ENCODE measurements at regions not wholly inside any gene's neighbourhood (a gene's known extent, or its start where the extent isn't known, plus 50 kb on each side); places are given as distances from the start of the nearest gene placed in this dataset.

DNA sequence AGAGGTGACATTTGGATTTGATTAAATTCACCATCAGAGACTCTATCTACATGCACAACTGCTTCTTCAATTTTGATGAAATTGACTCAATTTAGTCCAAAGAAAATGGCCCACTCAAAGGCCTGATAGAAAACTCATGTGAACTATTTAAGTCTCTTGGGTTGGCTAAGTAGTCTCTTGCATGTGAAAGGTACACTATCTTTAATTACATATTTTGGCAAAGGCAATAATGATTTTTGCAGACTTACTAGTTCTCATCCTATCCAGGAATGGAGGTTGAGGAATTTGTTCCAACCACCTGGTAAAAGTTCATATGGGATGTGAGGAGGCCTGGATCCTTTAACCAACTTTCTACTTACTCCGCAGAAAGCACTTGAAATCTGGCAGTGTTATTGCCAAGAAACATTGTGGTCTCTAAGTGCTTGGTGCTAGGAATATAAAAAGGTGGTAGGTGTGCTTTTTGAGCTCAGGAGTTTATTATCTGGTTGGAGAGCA, 618.6 kb upstream of the MKI67 start:
- no peak for TF ChIP-seq POLR2AphosphoS5 (IDR thresholded peaks at IDR 0.05; ENCODE audit: low read depth, low read length)
- TF ChIP-seq YY1 (IDR thresholded peaks at IDR 0.05; ENCODE audit: extremely low read depth, insufficient replicate concordance, low read depth, low read length): no peak
- no peak for TF ChIP-seq ZFX (IDR thresholded peaks at IDR 0.05)
- TF ChIP-seq, protein P1, sequence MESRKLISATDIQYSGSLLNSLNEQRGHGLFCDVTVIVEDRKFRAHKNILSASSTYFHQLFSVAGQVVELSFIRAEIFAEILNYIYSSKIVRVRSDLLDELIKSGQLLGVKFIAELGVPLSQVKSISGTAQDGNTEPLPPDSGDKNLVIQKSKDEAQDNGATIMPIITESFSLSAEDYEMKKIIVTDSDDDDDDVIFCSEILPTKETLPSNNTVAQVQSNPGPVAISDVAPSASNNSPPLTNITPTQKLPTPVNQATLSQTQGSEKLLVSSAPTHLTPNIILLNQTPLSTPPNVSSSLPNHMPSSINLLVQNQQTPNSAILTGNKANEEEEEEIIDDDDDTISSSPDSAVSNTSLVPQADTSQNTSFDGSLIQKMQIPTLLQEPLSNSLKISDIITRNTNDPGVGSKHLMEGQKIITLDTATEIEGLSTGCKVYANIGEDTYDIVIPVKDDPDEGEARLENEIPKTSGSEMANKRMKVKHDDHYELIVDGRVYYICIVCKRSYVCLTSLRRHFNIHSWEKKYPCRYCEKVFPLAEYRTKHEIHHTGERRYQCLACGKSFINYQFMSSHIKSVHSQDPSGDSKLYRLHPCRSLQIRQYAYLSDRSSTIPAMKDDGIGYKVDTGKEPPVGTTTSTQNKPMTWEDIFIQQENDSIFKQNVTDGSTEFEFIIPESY (IDR thresholded peaks at IDR 0.05; ENCODE audit: extremely low read depth, insufficient replicate concordance, low read length): no peak
- no peak for TF ChIP-seq RAD21 (IDR thresholded peaks at IDR 0.05; ENCODE audit: low read depth)
- no peak for TF ChIP-seq ELF1 (IDR thresholded peaks at IDR 0.05; ENCODE audit: borderline replicate concordance, low read depth)
- TF ChIP-seq, protein P2, sequence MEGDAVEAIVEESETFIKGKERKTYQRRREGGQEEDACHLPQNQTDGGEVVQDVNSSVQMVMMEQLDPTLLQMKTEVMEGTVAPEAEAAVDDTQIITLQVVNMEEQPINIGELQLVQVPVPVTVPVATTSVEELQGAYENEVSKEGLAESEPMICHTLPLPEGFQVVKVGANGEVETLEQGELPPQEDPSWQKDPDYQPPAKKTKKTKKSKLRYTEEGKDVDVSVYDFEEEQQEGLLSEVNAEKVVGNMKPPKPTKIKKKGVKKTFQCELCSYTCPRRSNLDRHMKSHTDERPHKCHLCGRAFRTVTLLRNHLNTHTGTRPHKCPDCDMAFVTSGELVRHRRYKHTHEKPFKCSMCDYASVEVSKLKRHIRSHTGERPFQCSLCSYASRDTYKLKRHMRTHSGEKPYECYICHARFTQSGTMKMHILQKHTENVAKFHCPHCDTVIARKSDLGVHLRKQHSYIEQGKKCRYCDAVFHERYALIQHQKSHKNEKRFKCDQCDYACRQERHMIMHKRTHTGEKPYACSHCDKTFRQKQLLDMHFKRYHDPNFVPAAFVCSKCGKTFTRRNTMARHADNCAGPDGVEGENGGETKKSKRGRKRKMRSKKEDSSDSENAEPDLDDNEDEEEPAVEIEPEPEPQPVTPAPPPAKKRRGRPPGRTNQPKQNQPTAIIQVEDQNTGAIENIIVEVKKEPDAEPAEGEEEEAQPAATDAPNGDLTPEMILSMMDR (IDR thresholded peaks at IDR 0.05 in 2 of 3, conservative IDR thresholded peaks at IDR 0.05 in 1 of 3; ENCODE audit: borderline replicate concordance in 1 of 3, insufficient read depth in 1 of 3, low read depth in 2 of 3, low read length in 2 of 3): no peak
- TF ChIP-seq POLR2A (IDR thresholded peaks at IDR 0.05; ENCODE audit: borderline replicate concordance, extremely low read depth, insufficient read depth, insufficient read length): no peak
- TF ChIP-seq CEBPB (IDR thresholded peaks at IDR 0.05; ENCODE audit: low read depth): no peak
- TF ChIP-seq FOSL1 (IDR thresholded peaks at IDR 0.05; ENCODE audit: low read depth): no peak
- TF ChIP-seq ZNF274 (IDR thresholded peaks at IDR 0.05; ENCODE audit: low read depth, low read length): no peak
- TF ChIP-seq, protein P3, sequence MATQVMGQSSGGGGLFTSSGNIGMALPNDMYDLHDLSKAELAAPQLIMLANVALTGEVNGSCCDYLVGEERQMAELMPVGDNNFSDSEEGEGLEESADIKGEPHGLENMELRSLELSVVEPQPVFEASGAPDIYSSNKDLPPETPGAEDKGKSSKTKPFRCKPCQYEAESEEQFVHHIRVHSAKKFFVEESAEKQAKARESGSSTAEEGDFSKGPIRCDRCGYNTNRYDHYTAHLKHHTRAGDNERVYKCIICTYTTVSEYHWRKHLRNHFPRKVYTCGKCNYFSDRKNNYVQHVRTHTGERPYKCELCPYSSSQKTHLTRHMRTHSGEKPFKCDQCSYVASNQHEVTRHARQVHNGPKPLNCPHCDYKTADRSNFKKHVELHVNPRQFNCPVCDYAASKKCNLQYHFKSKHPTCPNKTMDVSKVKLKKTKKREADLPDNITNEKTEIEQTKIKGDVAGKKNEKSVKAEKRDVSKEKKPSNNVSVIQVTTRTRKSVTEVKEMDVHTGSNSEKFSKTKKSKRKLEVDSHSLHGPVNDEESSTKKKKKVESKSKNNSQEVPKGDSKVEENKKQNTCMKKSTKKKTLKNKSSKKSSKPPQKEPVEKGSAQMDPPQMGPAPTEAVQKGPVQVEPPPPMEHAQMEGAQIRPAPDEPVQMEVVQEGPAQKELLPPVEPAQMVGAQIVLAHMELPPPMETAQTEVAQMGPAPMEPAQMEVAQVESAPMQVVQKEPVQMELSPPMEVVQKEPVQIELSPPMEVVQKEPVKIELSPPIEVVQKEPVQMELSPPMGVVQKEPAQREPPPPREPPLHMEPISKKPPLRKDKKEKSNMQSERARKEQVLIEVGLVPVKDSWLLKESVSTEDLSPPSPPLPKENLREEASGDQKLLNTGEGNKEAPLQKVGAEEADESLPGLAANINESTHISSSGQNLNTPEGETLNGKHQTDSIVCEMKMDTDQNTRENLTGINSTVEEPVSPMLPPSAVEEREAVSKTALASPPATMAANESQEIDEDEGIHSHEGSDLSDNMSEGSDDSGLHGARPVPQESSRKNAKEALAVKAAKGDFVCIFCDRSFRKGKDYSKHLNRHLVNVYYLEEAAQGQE (IDR thresholded peaks at IDR 0.05; ENCODE audit: low read depth): no peak
- no peak for TF ChIP-seq EZH2phosphoT487 (IDR thresholded peaks at IDR 0.05; ENCODE audit: borderline replicate concordance)
